Stimulated activated CD4-positive, alpha-beta T cell treated with anti-CD3 and anti-CD28 coated beads, Interleukin-4, amount 100 ng/mL, for 4 hours (primary cell): ENCODE measurements at regions not wholly inside any gene's neighbourhood (a gene's known extent, or its start where the extent isn't known, plus 50 kb on each side); places are given as distances from the start of the nearest gene placed in this dataset.
"Not testable (repeated sequence)": the region's sequence is repeated elsewhere in the genome, so short reads cannot be mapped to it uniquely, and the experiment has no call there.

Source experiments
- DNase-seq, 2 experiments: peaks; one replicate each; pipeline ENCODE4 v3.0.0-alpha.2; 2020

GRCh38 chr17:20633268-20634059, 53.9 kb downstream of the CDRT15L2 start:
- not testable (repeated sequence) for DNase-seq

GRCh38 chr17:20640147-20640546, 60.6 kb downstream of the CDRT15L2 start:
- DNase-seq: not testable (repeated sequence)

GRCh38 chr17:20646661-20647272, 67.2 kb downstream of the CDRT15L2 start:
- not testable (repeated sequence) for DNase-seq

- DNase-seq: not testable (repeated sequence)
Measured at GRCh38 chr17:20649097-20649767, 69.7 kb downstream of the CDRT15L2 start.

- DNase-seq: not testable (repeated sequence)
Measured at GRCh38 chr17:20651022-20651421, 71.5 kb downstream of the CDRT15L2 start.

- DNase-seq: not testable (repeated sequence)
Measured at GRCh38 chr17:20651736-20652135, 72.2 kb downstream of the CDRT15L2 start.

GRCh38 chr17:20653391-20653790, 73.9 kb downstream of the CDRT15L2 start:
- not testable (repeated sequence) for DNase-seq

GRCh38 chr17:20654114-20654513, 74.6 kb downstream of the CDRT15L2 start:
- not testable (repeated sequence) for DNase-seq

- not testable (repeated sequence) for DNase-seq
Measured at GRCh38 chr17:20654575-20654974, 75.1 kb downstream of the CDRT15L2 start.

- not testable (repeated sequence) for DNase-seq
Measured at GRCh38 chr17:20665103-20665955, 85.8 kb downstream of the CDRT15L2 start.

GRCh38 chr17:20666689-20667088, 87.2 kb downstream of the CDRT15L2 start:
- DNase-seq: not testable (repeated sequence)

- not testable (repeated sequence) for DNase-seq
Measured at GRCh38 chr17:20667712-20668111, 88.2 kb downstream of the CDRT15L2 start.

GRCh38 chr17:20668316-20668715, 88.8 kb downstream of the CDRT15L2 start:
- DNase-seq: not testable (repeated sequence)

GRCh38 chr17:20668868-20669267, 89.3 kb downstream of the CDRT15L2 start:
- DNase-seq: not testable (repeated sequence)

- DNase-seq: not testable (repeated sequence)
Measured at GRCh38 chr17:20670506-20670905, 91.0 kb downstream of the CDRT15L2 start.

- DNase-seq: not testable (repeated sequence)
Measured at GRCh38 chr17:20674374-20674773, 94.8 kb downstream of the CDRT15L2 start.

GRCh38 chr17:20675707-20676106, 96.2 kb downstream of the CDRT15L2 start:
- not testable (repeated sequence) for DNase-seq

GRCh38 chr17:20676656-20677055, 97.1 kb downstream of the CDRT15L2 start:
- not testable (repeated sequence) for DNase-seq

GRCh38 chr17:20677469-20677868, 97.9 kb downstream of the CDRT15L2 start:
- DNase-seq: not testable (repeated sequence)

- not testable (repeated sequence) for DNase-seq
Measured at GRCh38 chr17:20678424-20678823, 98.9 kb downstream of the CDRT15L2 start.

- DNase-seq: not testable (repeated sequence)
Measured at GRCh38 chr17:20681746-20682722, 102.5 kb downstream of the CDRT15L2 start.
